Embryonic facial prominence (tissue), 1 donor: ENCODE measurements at regions not wholly inside any gene's neighbourhood (a gene's known extent, or its start where the extent isn't known, plus 50 kb on each side); places are given as distances from the start of the nearest gene placed in this dataset.
"Not testable (repeated sequence)": the region's sequence is repeated elsewhere in the genome, so short reads cannot be mapped to it uniquely, and the experiment has no call there.

Experiments used
- DNase-seq: peaks from one replicate; pipeline ENCODE4 v3.0.0-alpha.2; 2016; ENCODE audit errors: extremely low spot score

- DNase-seq: no peak
Measured at GRCh38 chr20:36082315-36082915, 72.1 kb upstream of the EPB41L1 start.

GRCh38 chr20:36083200-36083599 lies 71.3 kb upstream of the EPB41L1 start:
- DNase-seq: not testable (repeated sequence)

GRCh38 chr20:36084356-36084755 lies 70.2 kb upstream of the EPB41L1 start:
- DNase-seq: no peak

DNA sequence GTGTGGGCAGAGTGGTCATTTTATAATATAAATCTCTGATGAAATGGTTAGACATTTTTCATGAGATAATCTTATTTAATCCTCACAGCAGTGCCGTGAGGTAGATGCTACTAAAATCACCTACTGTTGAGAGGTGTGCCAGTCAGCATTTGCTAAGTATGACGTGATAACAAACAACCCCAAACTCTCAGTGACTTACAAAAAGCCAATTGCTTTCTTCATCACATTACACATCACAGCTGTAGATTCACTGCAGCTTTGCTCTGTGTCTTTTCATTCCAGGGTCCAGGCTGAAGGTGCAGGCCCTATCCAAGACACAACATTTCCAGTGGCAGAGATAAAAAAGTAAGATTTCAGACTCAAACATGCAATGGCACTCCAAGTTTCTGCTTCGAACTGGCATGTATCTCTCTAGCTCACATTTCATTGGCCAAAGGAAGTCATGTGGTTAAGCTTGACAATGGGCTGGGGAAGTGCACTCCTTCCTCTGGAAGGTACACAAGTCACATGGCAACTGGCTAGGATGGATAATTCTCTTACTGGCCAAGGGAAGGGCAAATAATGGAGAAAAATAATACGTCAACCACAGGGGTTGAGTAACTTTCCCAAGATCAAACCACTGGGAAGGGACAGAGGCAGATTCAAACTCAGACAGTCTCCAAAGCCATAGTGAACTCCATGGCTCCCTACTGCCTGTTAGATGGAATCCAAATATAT lies 69.5 kb upstream of the EPB41L1 start:
- no peak for DNase-seq

GRCh38 chr20:36085686-36086267 lies 68.8 kb upstream of the EPB41L1 start:
- no peak for DNase-seq

DNA sequence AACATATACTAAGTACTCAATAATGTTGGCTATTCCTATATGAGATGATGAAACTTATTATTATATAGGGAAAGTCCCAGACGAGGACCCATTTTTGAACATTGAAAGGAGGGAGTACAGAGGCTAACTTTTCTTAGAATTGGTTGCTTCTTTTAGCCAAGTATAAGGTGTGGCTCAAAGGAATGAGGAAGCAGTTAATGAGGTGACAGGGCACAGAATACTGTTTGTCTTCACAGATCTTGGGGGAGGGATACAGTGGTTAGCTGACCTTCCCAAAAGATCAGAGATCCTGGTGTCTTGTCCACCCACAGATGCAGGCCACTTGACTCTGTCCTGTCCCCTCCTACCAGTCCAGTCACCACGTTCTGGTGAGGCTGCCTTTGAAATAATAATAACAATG lies 67.8 kb upstream of the EPB41L1 start:
- no peak for DNase-seq

- DNase-seq: no peak
Measured at GRCh38 chr20:36090223-36090622, 64.3 kb upstream of the EPB41L1 start.

DNA sequence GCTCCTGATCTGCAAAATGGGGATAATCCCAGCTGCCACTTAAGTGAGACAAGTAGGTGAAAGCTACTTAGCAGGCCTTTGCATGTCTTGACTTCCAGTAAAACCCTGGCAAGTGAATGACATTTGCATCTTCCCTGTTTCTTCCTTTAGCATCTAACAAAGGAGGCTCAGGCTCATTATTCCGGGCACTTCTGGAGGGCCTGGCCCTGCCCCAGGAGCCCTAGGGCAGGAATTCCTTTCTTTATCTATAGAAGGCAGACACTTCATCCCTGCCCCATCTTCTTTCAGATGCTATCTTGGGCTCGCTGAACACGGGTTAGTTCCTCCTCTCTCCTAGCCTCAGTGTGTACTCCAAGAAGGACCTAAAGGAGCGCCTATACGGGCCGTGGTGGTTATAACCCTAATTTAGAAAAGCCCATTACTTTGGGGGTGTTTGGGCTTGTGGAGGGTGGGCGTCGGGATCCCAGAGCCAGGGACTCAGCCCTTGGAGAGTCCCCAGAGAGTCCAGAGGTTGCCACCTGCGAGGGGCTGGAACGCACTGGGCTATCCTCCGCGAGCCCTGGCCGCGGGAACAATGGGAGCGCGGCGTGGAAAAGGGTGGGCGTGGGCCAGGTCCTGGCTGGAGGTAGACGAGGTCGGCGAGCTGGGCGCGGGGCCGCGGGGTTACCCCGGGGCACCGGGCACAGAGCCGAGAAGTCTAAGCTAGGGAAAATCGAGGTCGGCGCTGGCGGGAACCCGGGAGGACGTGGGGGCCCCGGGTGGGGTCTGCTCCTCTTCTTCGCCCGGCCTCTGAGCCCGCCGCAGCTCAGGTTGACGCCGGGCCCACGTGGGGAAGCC lies 62.8 kb upstream of the EPB41L1 start:
- no peak for DNase-seq

DNA sequence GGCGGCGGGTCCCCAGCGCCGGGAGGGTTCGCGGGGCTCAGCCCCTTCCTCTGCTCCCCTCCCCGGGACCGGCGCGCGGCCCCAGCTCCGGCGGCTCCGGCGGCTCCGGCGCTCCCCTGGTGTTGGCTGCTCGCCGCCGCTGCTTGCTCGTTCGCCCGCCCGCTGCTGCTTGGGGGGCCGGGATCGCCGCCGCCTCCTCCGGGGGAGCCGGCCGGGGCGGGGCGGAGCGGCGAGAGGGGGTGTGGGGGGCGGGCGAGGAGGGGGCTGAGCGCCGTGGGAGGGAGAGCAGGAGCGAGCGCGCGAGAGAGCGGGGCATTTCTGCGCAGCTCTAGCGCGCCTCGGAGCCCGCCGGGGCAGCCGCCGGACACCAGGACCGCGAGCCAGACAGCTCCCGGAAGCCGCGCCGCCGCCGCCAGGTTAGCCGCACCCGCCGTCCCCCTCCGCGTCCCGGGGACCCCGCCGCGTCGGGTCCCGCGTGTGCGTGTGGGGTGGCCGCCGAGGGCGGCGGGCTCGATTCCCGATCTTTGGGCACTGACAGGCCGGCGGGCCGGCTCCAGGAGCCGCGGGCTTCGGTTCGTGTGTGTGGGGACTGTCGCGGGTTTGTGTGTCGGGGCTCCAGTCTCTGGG lies 62.0 kb upstream of the EPB41L1 start:
- no peak for DNase-seq

- DNase-seq: no peak
Measured at GRCh38 chr20:36093025-36093803, 61.3 kb upstream of the EPB41L1 start.

DNA sequence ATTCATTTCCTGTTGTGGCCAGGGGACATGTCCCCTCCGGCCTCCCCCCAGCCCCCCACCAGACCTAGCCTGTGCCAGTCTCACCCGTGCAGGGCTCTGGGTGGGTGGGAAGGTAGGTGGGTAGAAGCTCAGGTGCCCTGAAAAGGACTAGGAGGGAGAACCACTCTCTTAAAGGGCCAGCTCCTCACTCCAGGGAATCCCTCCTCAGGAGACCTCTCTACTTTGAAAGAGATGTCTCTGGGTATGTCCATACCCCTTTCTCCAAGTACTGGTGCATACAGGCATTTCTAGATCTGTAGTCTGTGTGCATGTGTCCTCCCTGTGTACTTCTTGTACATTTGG lies 60.8 kb upstream of the EPB41L1 start:
- no peak for DNase-seq

GRCh38 chr20:36094497-36094896 lies 60.0 kb upstream of the EPB41L1 start:
- DNase-seq: peak; percentile 43

DNA sequence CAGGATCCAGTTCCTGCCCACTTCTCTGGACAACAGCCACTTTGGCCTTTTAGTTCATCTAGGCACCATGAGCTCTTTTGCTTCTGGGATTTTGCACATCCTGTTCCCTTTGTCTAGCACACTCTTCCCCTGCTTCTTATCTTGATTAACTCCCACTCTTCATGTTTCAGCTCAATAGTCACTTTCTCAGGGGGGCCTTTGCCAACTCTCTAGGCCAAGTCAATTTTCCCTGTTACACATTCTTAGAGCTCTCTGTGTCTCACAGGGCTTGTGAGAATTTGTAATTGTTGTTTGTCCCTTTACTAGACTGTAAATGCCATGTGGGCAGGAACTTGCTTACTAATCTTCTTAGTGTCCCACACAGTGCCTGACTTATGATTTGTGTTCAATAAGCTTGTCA lies 58.1 kb upstream of the EPB41L1 start:
- no peak for DNase-seq

- no peak for DNase-seq
Measured at GRCh38 chr20:36097337-36098151, 57.0 kb upstream of the EPB41L1 start.

GRCh38 chr20:36098364-36098763 lies 56.2 kb upstream of the EPB41L1 start:
- no peak for DNase-seq

GRCh38 chr20:36099106-36099505 lies 55.4 kb upstream of the EPB41L1 start:
- no peak for DNase-seq

DNA sequence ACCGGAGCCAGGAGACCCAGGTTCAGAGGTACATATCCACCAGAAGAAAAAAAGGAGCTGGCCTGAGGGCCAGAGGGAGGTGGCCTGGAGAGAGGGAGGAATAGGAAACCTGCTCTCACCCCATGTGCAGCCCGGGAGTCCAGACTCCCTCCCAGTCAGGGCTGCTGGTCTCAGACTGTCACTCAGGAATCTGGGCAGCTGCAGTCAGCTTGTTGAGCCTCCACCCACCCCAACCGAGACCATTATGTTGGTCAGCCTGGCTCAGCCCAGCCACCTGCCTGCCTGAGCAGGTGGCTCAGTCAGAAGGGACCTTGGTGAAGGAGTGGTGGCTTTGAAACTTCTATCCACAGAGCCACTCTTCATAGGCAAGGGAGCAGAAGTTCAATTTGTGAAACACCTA lies 53.3 kb upstream of the EPB41L1 start:
- DNase-seq: no peak

DNA sequence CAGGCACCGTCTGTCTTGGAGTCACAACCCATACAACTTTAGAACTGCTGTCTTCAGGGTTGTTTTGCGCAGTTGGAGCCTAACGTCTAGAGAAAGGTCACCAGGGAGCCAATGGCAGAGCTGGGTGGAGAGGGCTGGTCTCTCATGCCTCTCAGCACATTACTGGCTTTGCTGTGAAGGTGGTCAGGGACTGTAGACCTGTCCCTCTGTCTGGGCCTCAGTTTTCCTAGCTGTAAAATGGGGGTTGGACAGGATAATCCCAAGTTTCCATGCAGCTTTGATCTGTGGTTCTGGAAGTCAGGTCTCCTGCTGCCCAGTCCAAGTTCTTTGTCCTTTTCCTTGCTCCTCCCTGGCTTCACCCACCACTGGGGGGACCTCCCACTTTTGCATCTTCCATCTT lies 52.2 kb upstream of the EPB41L1 start:
- DNase-seq: no peak

- DNase-seq: no peak
Measured at GRCh38 chr20:36102809-36103596, 51.5 kb upstream of the EPB41L1 start.

DNA sequence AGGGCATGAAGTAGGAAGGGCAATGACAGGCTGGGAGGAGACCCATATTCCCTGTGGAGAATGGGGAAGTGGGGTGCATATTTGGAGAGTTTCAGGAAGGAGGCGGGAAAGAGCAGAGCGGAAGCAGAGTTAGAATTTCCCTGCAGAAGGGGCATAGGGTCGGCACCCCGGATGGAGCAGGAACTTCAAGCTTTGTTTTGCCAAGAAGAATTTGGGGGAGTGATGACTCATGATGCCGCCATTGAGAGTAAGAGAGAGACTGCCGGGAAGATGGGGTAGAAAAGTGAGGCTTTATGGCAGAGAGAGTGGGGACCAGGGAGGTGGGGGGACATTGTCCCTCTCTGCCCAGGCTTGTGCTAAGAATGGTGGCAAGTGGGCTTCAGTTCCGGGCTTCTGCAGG lies 50.3 kb upstream of the EPB41L1 start:
- DNase-seq: no peak
